ENCODE measurements at regions not wholly inside any gene's neighbourhood (a gene's known extent, or its start where the extent isn't known, plus 50 kb on each side); places are given as distances from the start of the nearest gene placed in this dataset.

- H3K18ac ChIP-seq (ENCODE audit: low read length): no peak overlapping the region
- H3K27me3 ChIP-seq (ENCODE audit: control insufficient read depth in 3 of 3, insufficient read depth in 3 of 3, low read depth in 1 of 3, low read length in 3 of 3): no peaks in the 10 kb centered on the region
- H2AK5ac ChIP-seq (ENCODE audit: low read depth, low read length): no peak overlapping the region
- no peak overlapping the region for H3K27ac ChIP-seq (replicated peaks; ENCODE audit: low read length)
- no peak overlapping the region for H3K4me2 ChIP-seq (ENCODE audit: insufficient read depth, low read length, poor library complexity, severe bottlenecking)
- no peak overlapping the region for H2BK15ac ChIP-seq (ENCODE audit: low read length)
- peak overlapping the region; percentile 76 for H2AFZ ChIP-seq (ENCODE audit: low read length)
- H3K4me1 ChIP-seq (ENCODE audit: control insufficient read depth in 2 of 2, insufficient read depth in 1 of 2, low read depth in 1 of 2, low read length in 2 of 2): peaks cover 10 to 19% of the 10 kb centered on the region in 2 donors
- no peak overlapping the region for H3K14ac ChIP-seq (ENCODE audit: low read length)
- no peak overlapping the region for H4K91ac ChIP-seq (ENCODE audit: low read depth, low read length, poor library complexity)
- no peak for DNase-seq (ENCODE audit: low spot score)
- H3K9ac ChIP-seq (ENCODE audit: low read depth, low read length, poor library complexity): no peak overlapping the region
- H3K36me3 ChIP-seq (replicated peaks in 1 of 2; ENCODE audit: control insufficient read depth in 2 of 2, insufficient read depth in 2 of 2, low read length in 2 of 2): no peaks in the 10 kb centered on the region
- no peaks in the 10 kb centered on the region for H3K9me3 ChIP-seq (replicated peaks in 1 of 2; ENCODE audit: control insufficient read depth in 2 of 2, insufficient read depth in 1 of 2, low read depth in 1 of 2, low read length in 2 of 2)
- H2BK120ac ChIP-seq (ENCODE audit: low read depth, low read length): no peak overlapping the region
- H3K79me1 ChIP-seq (ENCODE audit: low read depth, low read length): no peaks in the 10 kb centered on the region
- no CpG with 5 or more reads among the region's 1 CpG for WGBS, 2 donors (ENCODE audit: extremely low coverage in 2 of 2, insufficient read length in 2 of 2, insufficient replicate concordance in 1 of 2)
- no peak overlapping the region for H3K23ac ChIP-seq (ENCODE audit: low read depth, low read length, poor library complexity)
- no peak overlapping the region for H3K4me3 ChIP-seq (ENCODE audit: low read length in 2 of 2)
- H2BK5ac ChIP-seq (ENCODE audit: low read length): no peak overlapping the region
- H3K4ac ChIP-seq (ENCODE audit: low read length): no peak overlapping the region
- H4K8ac ChIP-seq (ENCODE audit: low read depth, low read length): no peak overlapping the region
- H2BK12ac ChIP-seq (ENCODE audit: low read length): no peak overlapping the region
Observed at GRCh38 chr10:10293041-10293440, 724.6 kb upstream of the CELF2 start.

DNA sequence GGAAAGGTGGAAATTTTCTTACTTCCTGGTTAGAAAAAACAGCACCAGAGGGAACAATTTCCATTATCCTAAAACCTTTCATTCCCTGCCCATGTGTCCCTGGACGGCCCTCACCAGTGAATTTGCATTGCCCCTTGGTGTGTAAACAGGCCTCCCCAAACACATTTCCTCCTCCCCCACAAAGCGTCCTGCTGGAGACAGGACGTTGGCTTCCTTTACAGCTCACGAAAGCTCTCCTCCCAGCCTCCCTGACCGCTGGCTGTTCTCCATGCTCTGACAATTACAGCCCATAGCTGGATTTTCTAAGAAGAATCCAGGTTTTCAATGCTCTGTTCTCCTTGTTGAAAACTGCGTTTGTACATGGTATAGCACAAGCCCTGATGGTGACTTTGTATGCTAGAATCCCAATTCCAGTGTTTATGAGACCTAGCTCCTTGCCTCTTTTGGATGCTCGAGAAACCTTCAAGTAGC, 724.2 kb upstream of the CELF2 start:
- Histone ChIP-seq H3K23ac (ENCODE audit: low read depth, low read length, poor library complexity) (no peak overlapping the region), H3K27ac (replicated peaks; ENCODE audit: low read length) (peak overlapping the region; percentile 39), H3K9ac (ENCODE audit: low read depth, low read length, poor library complexity) (no peak overlapping the region), H3K9me3 (replicated peaks in 1 of 2; ENCODE audit: control insufficient read depth in 2 of 2, insufficient read depth in 1 of 2, low read depth in 1 of 2, low read length in 2 of 2) (no peaks in the 10 kb centered on the region), H3K27me3 (ENCODE audit: control insufficient read depth in 3 of 3, insufficient read depth in 3 of 3, low read depth in 1 of 3, low read length in 3 of 3) (no peaks in the 10 kb centered on the region), H2BK15ac (ENCODE audit: low read length) (no peak overlapping the region), H2AFZ (ENCODE audit: low read length) (peak overlapping the region; percentile 76), H3K4me1 (ENCODE audit: control insufficient read depth in 2 of 2, insufficient read depth in 1 of 2, low read depth in 1 of 2, low read length in 2 of 2) (peaks cover 10 to 19% of the 10 kb centered on the region in 2 donors), H4K91ac (ENCODE audit: low read depth, low read length, poor library complexity) (no peak overlapping the region), H2BK12ac (ENCODE audit: low read length) (peak overlapping the region; percentile 91), H3K4me3 (ENCODE audit: low read length in 2 of 2) (no peak overlapping the region), H3K36me3 (replicated peaks in 1 of 2; ENCODE audit: control insufficient read depth in 2 of 2, insufficient read depth in 2 of 2, low read length in 2 of 2) (no peaks in the 10 kb centered on the region), H3K14ac (ENCODE audit: low read length) (no peak overlapping the region), H3K4me2 (ENCODE audit: insufficient read depth, low read length, poor library complexity, severe bottlenecking) (no peak overlapping the region), H3K79me1 (ENCODE audit: low read depth, low read length) (no peaks in the 10 kb centered on the region), H2BK5ac (ENCODE audit: low read length) (no peak overlapping the region), H4K8ac (ENCODE audit: low read depth, low read length) (no peak overlapping the region), H3K18ac (ENCODE audit: low read length) (peak overlapping the region; percentile 12), H3K4ac (ENCODE audit: low read length) (no peak overlapping the region), H2BK120ac (ENCODE audit: low read depth, low read length) (no peak overlapping the region), H2AK5ac (ENCODE audit: low read depth, low read length) (no peak overlapping the region)
- peak; percentile 20 for DNase-seq (ENCODE audit: low spot score)
- WGBS, 2 donors (ENCODE audit: extremely low coverage in 2 of 2, insufficient read length in 2 of 2, insufficient replicate concordance in 1 of 2): no CpG with 5 or more reads among the region's 7 CpGs

DNA sequence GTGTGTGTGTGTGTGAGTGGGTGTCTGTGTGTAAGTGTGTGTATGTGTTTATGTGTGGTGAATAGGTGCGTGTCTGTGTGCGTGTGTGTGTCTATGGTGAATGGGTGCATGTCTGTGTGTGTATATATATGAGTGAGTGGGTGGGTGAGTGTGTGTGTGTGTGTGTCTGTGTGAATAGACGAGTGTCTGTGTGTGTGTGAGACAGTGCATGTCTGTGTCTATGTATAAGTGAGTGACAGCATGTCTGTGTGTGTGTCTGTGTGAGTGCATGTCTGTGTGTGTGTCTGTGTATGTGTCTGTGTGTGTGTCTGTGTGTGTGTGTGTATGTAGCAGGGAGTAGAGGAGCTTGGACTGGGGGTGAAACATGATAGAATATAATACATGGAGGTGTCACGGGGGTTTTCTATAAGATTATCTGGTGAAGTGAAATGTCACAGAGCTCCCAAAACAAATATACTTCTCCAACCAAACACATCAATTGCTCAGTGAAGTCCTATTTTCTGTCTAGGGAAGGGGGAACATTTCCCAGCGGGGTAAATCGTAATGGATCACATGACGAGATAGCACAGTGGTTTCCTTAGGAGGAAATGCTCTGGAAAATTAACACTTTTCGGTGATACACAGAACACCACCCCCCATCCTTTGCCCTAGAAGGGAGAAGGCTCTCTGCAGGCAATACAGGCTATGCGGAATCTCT, 723.3 kb upstream of the CELF2 start:
- H2BK5ac ChIP-seq (ENCODE audit: low read length): no peak overlapping the region
- H3K23ac ChIP-seq (ENCODE audit: low read depth, low read length, poor library complexity): no peak overlapping the region
- H2BK15ac ChIP-seq (ENCODE audit: low read length): no peak overlapping the region
- H3K14ac ChIP-seq (ENCODE audit: low read length): no peak overlapping the region
- 100% methylated on average over 1 of the region's 9 CpGs; no CpG with 5 or more reads in 1 of the 2 donors for whole genome bisulfite sequencing, 2 donors (ENCODE audit: extremely low coverage in 2 of 2, insufficient read length in 2 of 2, insufficient replicate concordance in 1 of 2)
- H4K91ac ChIP-seq (ENCODE audit: low read depth, low read length, poor library complexity): no peak overlapping the region
- peak overlapping the region; percentile 88 for H3K27ac ChIP-seq (replicated peaks; ENCODE audit: low read length)
- no peak for DNase-seq (ENCODE audit: low spot score)
- H3K27me3 ChIP-seq (ENCODE audit: control insufficient read depth in 3 of 3, insufficient read depth in 3 of 3, low read depth in 1 of 3, low read length in 3 of 3): no peaks in the 10 kb centered on the region
- peaks cover 10 to 19% of the 10 kb centered on the region in 2 donors for H3K4me1 ChIP-seq (ENCODE audit: control insufficient read depth in 2 of 2, insufficient read depth in 1 of 2, low read depth in 1 of 2, low read length in 2 of 2)
- H3K9me3 ChIP-seq (replicated peaks in 1 of 2; ENCODE audit: control insufficient read depth in 2 of 2, insufficient read depth in 1 of 2, low read depth in 1 of 2, low read length in 2 of 2): no peaks in the 10 kb centered on the region
- peak overlapping the region; percentile 16 for H2AK5ac ChIP-seq (ENCODE audit: low read depth, low read length)
- H3K9ac ChIP-seq (ENCODE audit: low read depth, low read length, poor library complexity): peak overlapping the region; percentile 5
- no peaks in the 10 kb centered on the region for H3K79me1 ChIP-seq (ENCODE audit: low read depth, low read length)
- H2BK120ac ChIP-seq (ENCODE audit: low read depth, low read length): no peak overlapping the region
- H4K8ac ChIP-seq (ENCODE audit: low read depth, low read length): no peak overlapping the region
- H3K18ac ChIP-seq (ENCODE audit: low read length): peak overlapping the region; percentile 92
- H3K36me3 ChIP-seq (replicated peaks in 1 of 2; ENCODE audit: control insufficient read depth in 2 of 2, insufficient read depth in 2 of 2, low read length in 2 of 2): no peaks in the 10 kb centered on the region
- no peak overlapping the region for H3K4me2 ChIP-seq (ENCODE audit: insufficient read depth, low read length, poor library complexity, severe bottlenecking)
- no peak overlapping the region for H3K4ac ChIP-seq (ENCODE audit: low read length)
- peak overlapping the region in 1 of 2 donors; percentile 46 for H3K4me3 ChIP-seq (ENCODE audit: low read length in 2 of 2)
- peak overlapping the region; percentile 38 for H2AFZ ChIP-seq (ENCODE audit: low read length)
- H2BK12ac ChIP-seq (ENCODE audit: low read length): peak overlapping the region; percentile 91

- no peak overlapping the region for H3K23ac ChIP-seq (ENCODE audit: low read depth, low read length, poor library complexity)
- peak overlapping the region; percentile 7 for H2BK5ac ChIP-seq (ENCODE audit: low read length)
- H4K91ac ChIP-seq (ENCODE audit: low read depth, low read length, poor library complexity): no peak overlapping the region
- H2BK120ac ChIP-seq (ENCODE audit: low read depth, low read length): no peak overlapping the region
- H3K14ac ChIP-seq (ENCODE audit: low read length): no peak overlapping the region
- H2AK5ac ChIP-seq (ENCODE audit: low read depth, low read length): peak overlapping the region; percentile 80
- H3K9me3 ChIP-seq (replicated peaks in 1 of 2; ENCODE audit: control insufficient read depth in 2 of 2, insufficient read depth in 1 of 2, low read depth in 1 of 2, low read length in 2 of 2): no peaks in the 10 kb centered on the region
- no peaks in the 10 kb centered on the region for H3K79me1 ChIP-seq (ENCODE audit: low read depth, low read length)
- H3K4me1 ChIP-seq (ENCODE audit: control insufficient read depth in 2 of 2, insufficient read depth in 1 of 2, low read depth in 1 of 2, low read length in 2 of 2): peaks cover 10 to 19% of the 10 kb centered on the region in 2 donors
- H3K4me3 ChIP-seq (ENCODE audit: low read length in 2 of 2): peak overlapping the region in 1 of 2 donors; percentile 15
- no peak overlapping the region for H4K8ac ChIP-seq (ENCODE audit: low read depth, low read length)
- peak; percentile 70 for DNase-seq (ENCODE audit: low spot score)
- peak overlapping the region; percentile 38 for H2AFZ ChIP-seq (ENCODE audit: low read length)
- H3K36me3 ChIP-seq (replicated peaks in 1 of 2; ENCODE audit: control insufficient read depth in 2 of 2, insufficient read depth in 2 of 2, low read length in 2 of 2): no peaks in the 10 kb centered on the region
- H3K27me3 ChIP-seq (ENCODE audit: control insufficient read depth in 3 of 3, insufficient read depth in 3 of 3, low read depth in 1 of 3, low read length in 3 of 3): no peaks in the 10 kb centered on the region
- no peak overlapping the region for H2BK15ac ChIP-seq (ENCODE audit: low read length)
- peak overlapping the region; percentile 31 for H3K4me2 ChIP-seq (ENCODE audit: insufficient read depth, low read length, poor library complexity, severe bottlenecking)
- no peak overlapping the region for H2BK12ac ChIP-seq (ENCODE audit: low read length)
- H3K27ac ChIP-seq (replicated peaks; ENCODE audit: low read length): peak overlapping the region; percentile 88
- H3K4ac ChIP-seq (ENCODE audit: low read length): no peak overlapping the region
- no CpG with 5 or more reads among the region's 29 CpGs for WGBS, 2 donors (ENCODE audit: extremely low coverage in 2 of 2, insufficient read length in 2 of 2, insufficient replicate concordance in 1 of 2)
- peak overlapping the region; percentile 33 for H3K9ac ChIP-seq (ENCODE audit: low read depth, low read length, poor library complexity)
- peak overlapping the region; percentile 92 for H3K18ac ChIP-seq (ENCODE audit: low read length)
Observed at GRCh38 chr10:10294881-10295529, 722.7 kb upstream of the CELF2 start.

Measured in neuronal stem cell (in vitro differentiated cells).